ENCODE measurements at regions not wholly inside any gene's neighbourhood (a gene's known extent, or its start where the extent isn't known, plus 50 kb on each side); places are given as distances from the start of the nearest gene placed in this dataset.

DNA sequence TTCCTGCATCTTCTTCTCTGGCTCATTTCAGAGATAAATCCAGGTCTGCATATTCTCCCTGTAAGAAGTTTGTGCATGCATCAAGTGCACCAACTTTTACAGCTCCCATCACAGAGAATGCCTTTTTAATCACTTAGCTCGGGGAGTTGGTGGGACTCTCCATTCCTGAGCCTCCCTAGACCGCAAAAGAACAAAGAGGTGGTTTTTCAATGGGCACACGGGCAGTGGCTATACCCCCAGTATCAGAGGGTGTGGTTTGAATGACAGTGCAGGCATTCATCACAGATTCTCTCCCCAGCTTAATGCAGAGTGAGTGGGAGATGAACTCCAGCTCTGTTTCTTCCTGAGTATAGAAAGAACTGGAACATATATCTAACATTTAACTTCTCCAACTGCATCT lies 264.7 kb upstream of the NR4A3 start:
- no peak for DNase-seq

DNA sequence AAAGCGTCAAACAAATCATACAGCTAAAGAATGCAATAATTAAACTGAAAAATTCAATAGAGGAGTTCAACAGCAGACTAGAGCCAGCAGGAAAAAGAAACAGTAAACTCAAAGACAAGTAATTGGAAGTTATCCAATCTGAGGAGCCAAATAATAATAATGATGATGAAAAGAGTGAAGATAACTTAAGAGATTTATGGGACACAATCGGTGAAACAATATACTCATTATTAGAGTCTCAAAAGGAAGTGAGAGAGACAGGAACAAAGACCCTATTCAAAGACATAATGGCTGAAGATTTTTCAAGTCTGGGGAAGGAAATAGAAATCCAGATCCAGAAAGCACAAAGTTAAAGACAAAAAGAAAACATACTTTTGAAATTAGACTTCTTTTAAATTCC lies 263.9 kb upstream of the NR4A3 start:
- no peak for DNase-seq

GRCh38 chr9:99559776-99560175 lies 261.9 kb upstream of the NR4A3 start:
- DNase-seq: no peak

DNA sequence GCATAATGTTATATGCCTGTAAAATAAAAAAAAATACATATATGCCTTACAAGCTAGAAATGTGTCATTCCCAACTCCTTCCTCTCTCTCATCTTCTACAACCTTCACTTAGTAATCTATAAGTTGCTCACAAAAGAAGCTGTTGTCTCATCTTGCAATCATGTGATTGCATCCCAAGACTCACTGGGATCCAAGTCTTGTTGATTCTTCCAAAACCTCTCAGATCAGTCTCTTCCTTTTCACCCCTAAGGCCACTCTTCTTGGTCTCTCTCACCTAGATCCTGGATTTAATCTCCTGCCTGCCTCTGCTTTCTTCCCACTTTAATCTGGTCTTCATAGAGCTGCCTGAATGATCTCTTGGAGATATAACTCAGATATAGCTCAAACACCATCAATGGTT lies 261.1 kb upstream of the NR4A3 start:
- no peak for DNase-seq

DNA sequence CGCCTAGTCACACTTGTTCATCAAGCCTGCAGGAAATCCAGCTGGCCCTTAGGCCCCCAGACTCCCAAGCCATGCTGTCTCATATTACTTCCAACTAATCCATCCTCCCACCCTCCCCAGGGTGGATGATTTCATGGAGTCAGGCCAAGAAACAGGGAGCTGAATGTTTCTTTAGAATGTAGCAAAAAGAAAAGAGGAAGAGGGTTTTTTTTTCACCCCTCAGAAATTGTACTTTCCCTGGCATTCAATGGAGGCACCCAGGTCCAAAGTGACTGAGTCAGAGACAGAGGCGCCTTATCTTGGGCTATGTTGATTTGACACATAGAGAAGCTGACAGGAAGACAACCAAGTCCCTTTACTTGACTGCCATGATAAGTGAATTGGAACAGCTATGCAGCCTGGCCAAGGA lies 260.2 kb upstream of the NR4A3 start:
- DNase-seq: no peak

DNA sequence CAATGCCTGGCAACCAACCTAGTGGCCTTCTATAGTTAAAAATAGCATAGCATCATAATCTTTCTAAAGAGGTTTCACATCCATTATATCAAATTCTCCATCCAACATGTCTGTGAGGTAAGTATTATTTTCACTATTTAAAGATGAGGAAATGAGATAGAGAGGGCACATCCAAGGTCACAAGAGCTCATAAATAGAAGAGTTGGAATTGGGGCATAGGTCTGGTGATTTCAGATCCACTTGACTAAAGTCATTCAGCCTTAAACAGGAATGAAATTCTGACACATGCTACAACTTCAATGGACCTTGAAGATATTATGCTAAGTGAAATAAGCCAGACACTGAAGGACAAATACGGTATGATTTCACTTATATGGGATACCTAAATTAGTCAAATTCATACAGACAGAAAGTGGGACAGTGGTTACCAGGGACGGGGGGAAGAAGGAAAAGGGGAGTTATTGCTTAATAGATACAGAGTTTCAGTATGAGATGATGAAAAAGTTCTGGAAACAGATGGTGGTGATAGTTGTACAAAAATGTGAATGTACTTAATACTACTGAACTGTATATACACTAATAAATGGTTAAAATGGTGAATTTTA lies 259.6 kb upstream of the NR4A3 start:
- DNase-seq: no peak

DNA sequence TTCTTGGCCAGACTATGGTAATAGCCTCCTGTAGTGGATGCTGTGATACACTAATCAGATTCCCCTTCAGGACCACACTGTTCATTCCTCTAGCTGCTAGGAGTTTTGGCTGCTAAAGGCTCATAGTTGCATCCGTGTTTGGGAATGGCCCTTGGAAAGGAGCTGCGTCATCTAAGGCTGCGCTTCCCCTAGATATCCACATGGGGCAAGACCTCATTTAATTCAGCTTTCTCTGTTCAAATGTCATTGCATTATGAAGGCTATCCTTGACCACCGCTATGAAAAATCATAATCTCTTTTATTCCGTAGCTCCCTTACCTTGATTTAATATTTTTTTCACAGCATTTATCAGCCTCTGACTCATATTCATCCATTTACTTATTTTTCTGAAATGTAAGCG lies 258.3 kb upstream of the NR4A3 start:
- no peak for DNase-seq

- no peak for DNase-seq
Measured at GRCh38 chr9:99565203-99565602, 256.5 kb upstream of the NR4A3 start.

- no peak for DNase-seq
Measured at GRCh38 chr9:99567436-99567835, 254.2 kb upstream of the NR4A3 start.

DNA sequence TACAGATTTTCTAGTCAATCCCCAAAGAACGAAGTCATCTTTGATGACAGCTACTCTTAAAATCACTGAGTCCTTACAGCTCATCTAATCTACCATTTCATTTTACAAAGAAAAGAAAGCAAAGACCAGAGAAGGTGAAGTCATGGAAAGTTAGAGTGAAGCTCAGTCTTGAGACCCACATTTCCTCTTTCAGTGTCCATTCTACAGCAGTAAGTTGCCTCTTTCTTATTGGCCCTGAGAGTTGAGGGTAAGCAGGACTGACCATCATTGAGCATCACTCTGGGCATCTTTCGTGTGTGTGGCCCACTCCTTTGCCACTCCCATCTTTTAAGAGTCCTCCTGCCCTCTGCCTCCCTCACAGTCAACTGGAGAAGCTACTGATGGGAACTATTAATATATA lies 251.8 kb upstream of the NR4A3 start:
- no peak for DNase-seq

DNA sequence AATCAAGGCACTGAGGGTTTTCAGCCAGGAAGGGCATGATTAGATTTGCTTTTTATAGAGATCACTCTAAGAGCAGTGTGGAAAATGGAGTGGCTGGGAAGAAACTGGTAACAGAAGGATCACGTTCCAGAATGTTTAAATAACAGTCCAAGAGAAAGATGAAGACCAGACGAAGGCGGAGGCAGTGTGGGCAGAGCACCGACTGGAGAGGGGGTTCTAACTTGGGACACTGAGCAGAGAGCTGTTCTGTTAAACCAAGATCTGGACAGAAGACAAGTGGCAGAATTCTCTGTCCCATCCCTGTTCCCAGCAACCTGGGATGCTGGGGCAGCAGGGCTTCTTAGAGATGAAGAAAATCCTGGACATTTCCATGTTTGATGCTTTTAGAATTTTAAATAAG lies 249.1 kb upstream of the NR4A3 start:
- DNase-seq: no peak

DNA sequence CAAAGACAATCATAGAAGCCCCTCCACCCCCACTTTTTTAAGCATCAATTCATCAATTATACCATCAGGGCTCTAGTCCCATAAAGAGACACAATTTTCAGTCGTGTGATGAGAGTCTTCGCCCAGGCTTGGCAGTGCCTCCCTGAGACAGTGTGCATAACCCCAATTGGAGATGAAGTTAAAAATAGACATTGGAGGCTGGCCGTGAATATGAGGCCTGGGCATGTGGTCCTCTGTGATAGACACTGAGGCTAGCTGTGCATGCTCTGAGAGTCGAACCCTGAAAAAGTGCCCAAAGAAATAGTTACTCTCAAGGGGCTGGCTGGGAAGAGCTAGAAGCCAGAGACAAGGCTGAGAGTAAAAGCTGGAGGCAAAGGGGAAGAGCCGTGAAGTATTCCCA lies 248.6 kb upstream of the NR4A3 start:
- no peak for DNase-seq

- DNase-seq: no peak
Measured at GRCh38 chr9:99573886-99574285, 247.8 kb upstream of the NR4A3 start.

DNA sequence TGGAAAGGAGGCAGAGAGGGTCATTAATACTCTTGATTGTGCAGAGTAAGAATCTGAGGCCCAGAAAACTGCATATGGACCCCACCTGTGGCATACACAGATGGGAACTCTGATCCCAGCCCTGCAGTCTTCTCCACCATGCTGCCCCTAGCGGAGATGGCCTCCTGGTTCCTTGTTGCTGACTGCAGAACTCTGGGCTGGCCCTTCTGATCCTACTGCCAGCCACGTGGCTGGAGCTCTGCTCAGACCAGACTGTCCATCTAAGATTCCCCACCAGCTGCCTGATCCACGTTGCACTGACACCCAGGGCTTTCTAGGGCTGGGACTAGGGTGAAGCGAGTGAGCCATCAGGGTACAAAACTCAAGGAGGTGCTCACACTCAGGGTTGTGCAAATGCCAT lies 245.7 kb upstream of the NR4A3 start:
- no peak for DNase-seq

GRCh38 chr9:99576876-99577275 lies 244.8 kb upstream of the NR4A3 start:
- no peak for DNase-seq

GRCh38 chr9:99577351-99577750 lies 244.3 kb upstream of the NR4A3 start:
- no peak for DNase-seq

DNA sequence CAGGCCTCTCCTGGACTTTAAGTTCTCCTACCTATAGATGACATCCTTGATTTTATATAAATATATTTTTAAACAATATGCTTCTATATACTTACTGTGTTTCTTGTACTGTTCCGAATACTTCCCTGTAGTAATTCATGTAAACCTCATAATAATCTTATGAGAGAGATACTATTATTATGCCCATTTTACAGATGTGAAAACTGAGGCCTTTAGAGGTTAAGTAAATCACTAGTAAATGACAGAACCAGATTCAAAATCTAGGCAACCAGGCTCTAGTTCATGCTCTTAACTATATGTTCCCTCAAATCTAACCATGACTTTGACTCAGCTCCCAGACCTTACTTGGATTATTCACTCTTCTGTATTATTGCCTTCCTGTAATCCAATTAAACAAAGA lies 243.0 kb upstream of the NR4A3 start:
- DNase-seq: no peak

GRCh38 chr9:99579964-99580363 lies 241.7 kb upstream of the NR4A3 start:
- DNase-seq: no peak

GRCh38 chr9:99582814-99583213 lies 238.9 kb upstream of the NR4A3 start:
- no peak for DNase-seq

GRCh38 chr9:99588299-99588698 lies 233.4 kb upstream of the NR4A3 start:
- DNase-seq: no peak

DNA sequence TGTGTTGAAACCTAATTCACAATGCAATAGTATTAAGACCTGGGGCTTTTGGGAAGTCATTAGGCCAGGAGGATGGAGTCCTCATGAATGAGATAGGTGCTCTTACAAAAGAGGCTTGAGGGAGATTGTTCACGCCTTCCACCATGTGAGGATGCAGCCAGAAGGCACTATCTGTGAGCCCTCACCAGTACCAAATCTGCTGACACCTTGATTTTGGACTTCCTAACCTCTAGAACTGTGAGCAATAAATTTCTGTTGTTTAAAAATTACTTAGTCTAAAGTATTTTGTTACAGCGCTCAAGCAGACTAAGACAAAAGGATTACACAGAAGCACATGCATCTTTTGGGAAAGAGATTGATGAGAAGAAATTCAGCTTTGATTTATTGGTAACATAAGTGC lies 232.9 kb upstream of the NR4A3 start:
- DNase-seq: no peak

DNA sequence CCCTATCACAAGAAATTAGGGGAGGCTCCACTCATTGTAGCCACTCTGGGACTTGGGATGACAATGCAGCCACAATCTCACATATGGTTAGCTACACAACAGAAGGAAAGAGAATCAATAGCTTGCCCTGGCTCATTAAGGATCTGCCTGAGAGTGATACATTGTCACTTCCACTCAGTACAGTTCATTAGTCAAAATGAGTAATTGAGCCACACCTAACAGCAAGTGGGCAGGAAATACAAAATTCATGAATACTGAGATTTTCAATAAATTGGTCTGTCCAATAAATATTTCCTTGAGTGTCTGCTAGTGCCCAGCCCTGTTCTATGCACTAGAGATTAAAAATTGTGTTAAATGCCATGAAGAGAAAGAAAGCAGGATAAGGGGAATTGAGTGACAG lies 231.3 kb upstream of the NR4A3 start:
- no peak for DNase-seq

DNA sequence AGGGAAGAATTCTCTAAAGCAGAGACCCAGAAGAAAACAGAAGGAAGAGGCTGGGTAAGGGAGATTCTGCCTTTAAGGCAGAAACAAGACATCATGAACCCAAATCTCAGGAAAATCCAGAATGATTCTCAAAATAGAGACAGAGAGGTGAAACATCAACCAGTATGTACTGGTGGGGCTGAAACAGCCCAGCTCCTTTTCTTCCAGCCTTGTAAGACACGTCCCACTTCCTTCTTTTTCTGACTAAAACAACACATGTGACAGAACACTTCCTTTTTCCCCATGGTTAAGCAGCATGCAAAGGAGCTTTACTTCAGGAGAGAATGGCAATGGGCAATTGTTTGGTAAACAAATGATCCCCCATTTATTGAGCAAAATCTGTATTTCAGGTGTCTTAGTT lies 230.8 kb upstream of the NR4A3 start:
- no peak for DNase-seq

- DNase-seq: no peak
Measured at GRCh38 chr9:99591770-99592169, 229.9 kb upstream of the NR4A3 start.

DNA sequence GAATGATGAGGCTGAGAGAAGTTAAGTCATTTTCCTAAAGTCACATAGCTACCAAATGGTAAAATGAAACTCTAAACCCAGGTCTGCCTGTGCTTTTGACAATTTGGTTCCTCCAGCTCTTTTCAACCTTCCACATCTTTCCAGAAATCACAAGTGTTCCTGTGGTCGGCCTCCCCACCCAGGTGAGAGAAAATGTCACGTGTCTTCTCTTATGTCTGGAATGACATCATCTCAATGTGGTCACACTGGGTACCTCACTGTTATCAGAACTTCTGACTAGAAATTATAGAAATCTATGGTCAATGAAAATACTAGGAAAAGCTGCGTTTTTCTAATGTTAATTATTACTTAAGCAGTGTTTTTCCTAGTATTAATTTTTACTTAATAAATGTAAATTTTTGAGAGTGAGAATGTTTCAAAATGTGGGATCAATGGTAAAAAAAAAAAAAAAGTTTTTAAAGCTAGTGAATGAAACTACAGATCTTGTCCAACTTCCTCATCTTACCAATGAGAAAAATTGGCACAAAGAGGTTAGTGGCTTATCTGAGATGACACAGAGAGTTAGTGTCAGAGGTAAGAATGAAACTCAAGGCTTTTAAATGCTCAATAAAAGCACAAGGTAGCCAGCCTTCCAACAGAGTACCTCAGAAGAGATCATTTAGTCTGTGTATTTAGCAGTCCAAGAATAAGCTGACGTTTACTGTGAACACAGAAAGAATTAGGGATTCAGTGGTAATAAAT lies 228.7 kb upstream of the NR4A3 start:
- DNase-seq: no peak
